IgD-negative memory B cell (primary cell): ENCODE measurements at regions not wholly inside any gene's neighbourhood (a gene's known extent, or its start where the extent isn't known, plus 50 kb on each side); places are given as distances from the start of the nearest gene placed in this dataset.

ENCODE experiments used
- H3K27ac Mint-ChIP-seq, 3 donors: one replicate each; pipeline ENCODE4 v1.8.0; 2020 to 2022; ENCODE audit warnings: mild to moderate bottlenecking in 3 of 3, mixed read lengths in 3 of 3, moderate library complexity in 1 of 3
- H3K27me3 Mint-ChIP-seq: one replicate; pipeline ENCODE4 v1.8.0; 2021; ENCODE audit warnings: mixed read lengths
- H3K36me3 Mint-ChIP-seq: one replicate; pipeline ENCODE4 v1.8.0; 2020; ENCODE audit warnings: mild to moderate bottlenecking, mixed read lengths
- H3K4me1 Mint-ChIP-seq, 3 donors: one replicate each; pipeline ENCODE4 v1.8.0; 2020 to 2022; ENCODE audit warnings: mixed read lengths in 3 of 3, mild to moderate bottlenecking in 1 of 3
- H3K4me3 Mint-ChIP-seq, 4 donors: one replicate each; pipeline ENCODE4 v1.8.0; 2020 to 2022; ENCODE audit warnings: mild to moderate bottlenecking in 4 of 4, mixed read lengths in 4 of 4, moderate library complexity in 3 of 4
- H3K9me3 Mint-ChIP-seq, 3 donors: one replicate each; pipeline ENCODE4 v1.8.0; 2020 to 2021; ENCODE audit warnings: mixed read lengths in 3 of 3, mild to moderate bottlenecking in 1 of 3

GRCh38 chr21:27675306-27675705, 708.4 kb upstream of the ADAMTS5 start:
- Mint-ChIP-seq H3K4me3 (no peak overlapping the region), H3K27me3 (no peaks in the 10 kb centered on the region), H3K4me1 (no peaks in the 10 kb centered on the region), H3K9me3 (peaks cover 0 to 3% (median 0%) of the 10 kb centered on the region in 3 donors), H3K27ac (no peak overlapping the region), H3K36me3 (no peaks in the 10 kb centered on the region)

DNA sequence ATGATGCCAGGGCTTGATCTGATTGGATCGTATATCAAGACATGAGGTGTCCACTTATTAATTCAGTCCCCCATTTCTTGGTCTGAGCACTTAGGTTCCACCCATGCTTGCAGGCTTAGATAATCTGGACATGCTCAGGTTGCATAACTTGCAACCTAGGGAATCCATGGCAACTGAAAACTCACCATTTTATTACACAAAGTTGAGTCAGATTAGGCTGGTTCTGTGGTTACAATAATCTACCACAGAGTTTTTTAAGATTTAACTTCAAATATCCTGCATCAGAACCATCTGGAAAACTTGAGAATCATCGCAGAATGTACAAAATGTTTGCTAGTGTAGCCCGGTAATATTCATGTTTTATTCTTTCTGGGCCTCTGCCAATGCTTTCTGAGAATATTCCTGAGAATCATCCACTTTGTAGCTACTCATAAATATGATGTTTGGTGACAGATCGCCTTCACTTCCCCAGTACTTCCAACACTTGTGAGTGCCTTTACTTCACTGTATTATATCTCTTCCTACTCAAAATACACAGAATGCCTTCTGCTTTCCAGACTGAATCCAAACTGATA, 707.2 kb upstream of the ADAMTS5 start:
- H3K27ac Mint-ChIP-seq = no peak overlapping the region
- H3K9me3 Mint-ChIP-seq = peaks cover 0 to 3% (median 0%) of the 10 kb centered on the region in 3 donors
- no peaks in the 10 kb centered on the region for H3K27me3 Mint-ChIP-seq
- H3K36me3 Mint-ChIP-seq = no peaks in the 10 kb centered on the region
- H3K4me1 Mint-ChIP-seq = no peaks in the 10 kb centered on the region
- H3K4me3 Mint-ChIP-seq = no peak overlapping the region

GRCh38 chr21:27673581-27673980, 706.7 kb upstream of the ADAMTS5 start:
- H3K27me3 Mint-ChIP-seq = no peaks in the 10 kb centered on the region
- peaks cover 0 to 2% (median 0%) of the 10 kb centered on the region in 3 donors for H3K9me3 Mint-ChIP-seq
- no peaks in the 10 kb centered on the region for H3K4me1 Mint-ChIP-seq
- H3K27ac Mint-ChIP-seq = no peak overlapping the region
- no peaks in the 10 kb centered on the region for H3K36me3 Mint-ChIP-seq
- H3K4me3 Mint-ChIP-seq = no peak overlapping the region

GRCh38 chr21:27671207-27671606, 704.3 kb upstream of the ADAMTS5 start:
- Mint-ChIP-seq H3K27ac (no peak overlapping the region), H3K4me3 (no peak overlapping the region), H3K9me3 (peaks cover 0 to 3% (median 0%) of the 10 kb centered on the region in 3 donors), H3K4me1 (no peaks in the 10 kb centered on the region), H3K36me3 (no peaks in the 10 kb centered on the region), H3K27me3 (no peaks in the 10 kb centered on the region)

- H3K36me3 Mint-ChIP-seq = no peaks in the 10 kb centered on the region
- no peak overlapping the region for H3K4me3 Mint-ChIP-seq
- no peaks in the 10 kb centered on the region for H3K9me3 Mint-ChIP-seq
- no peaks in the 10 kb centered on the region for H3K4me1 Mint-ChIP-seq
- H3K27ac Mint-ChIP-seq = no peak overlapping the region
- H3K27me3 Mint-ChIP-seq = no peaks in the 10 kb centered on the region
Measured at GRCh38 chr21:27653481-27653880, 686.6 kb upstream of the ADAMTS5 start.

DNA sequence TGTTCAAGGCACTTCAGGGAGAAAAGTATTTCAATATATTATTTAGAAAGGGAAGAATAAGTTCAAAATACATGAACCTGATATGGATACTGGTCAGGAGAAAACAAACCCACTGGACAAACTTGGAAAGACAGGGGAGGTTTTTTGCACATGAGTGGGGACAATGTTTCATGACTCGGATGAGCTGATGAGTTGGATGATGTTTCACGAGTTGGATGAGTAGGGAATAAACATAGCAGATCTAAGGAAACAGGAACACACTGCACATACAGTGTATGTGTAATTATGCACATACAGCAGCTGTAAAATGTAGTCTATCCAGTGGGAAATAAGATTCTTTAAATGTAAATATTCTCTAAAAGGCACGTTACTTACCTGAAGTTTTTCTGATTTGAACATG, 682.9 kb upstream of the ADAMTS5 start:
- no peaks in the 10 kb centered on the region for H3K27me3 Mint-ChIP-seq
- H3K27ac Mint-ChIP-seq = no peak overlapping the region
- no peak overlapping the region for H3K4me3 Mint-ChIP-seq
- peaks cover 0 to 4% (median 1%) of the 10 kb centered on the region in 3 donors for H3K9me3 Mint-ChIP-seq
- peaks cover 1% of the 10 kb centered on the region for H3K36me3 Mint-ChIP-seq
- H3K4me1 Mint-ChIP-seq = no peaks in the 10 kb centered on the region

DNA sequence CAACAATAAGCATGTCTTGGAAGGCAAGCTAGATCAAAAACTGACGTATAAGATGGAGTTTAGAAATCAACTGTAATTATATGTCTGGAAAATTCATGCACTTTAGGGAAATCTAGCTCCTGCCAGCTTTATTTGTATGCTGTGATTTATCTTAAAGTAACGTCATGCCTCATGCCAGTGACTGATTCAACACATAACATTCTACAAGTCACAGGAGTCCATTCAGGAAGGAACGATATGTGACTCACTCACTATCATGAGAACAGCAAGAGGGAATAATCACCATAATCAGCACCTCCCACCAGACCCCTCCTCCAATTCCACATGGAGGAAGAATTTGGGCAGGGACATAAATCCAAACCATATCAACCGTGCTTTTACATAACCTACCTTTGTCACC, 682.4 kb upstream of the ADAMTS5 start:
- peaks cover 1% of the 10 kb centered on the region for H3K36me3 Mint-ChIP-seq
- no peak overlapping the region for H3K27ac Mint-ChIP-seq
- H3K27me3 Mint-ChIP-seq = no peaks in the 10 kb centered on the region
- peaks cover 0 to 4% (median 1%) of the 10 kb centered on the region in 3 donors for H3K9me3 Mint-ChIP-seq
- no peak overlapping the region for H3K4me3 Mint-ChIP-seq
- no peaks in the 10 kb centered on the region for H3K4me1 Mint-ChIP-seq

DNA sequence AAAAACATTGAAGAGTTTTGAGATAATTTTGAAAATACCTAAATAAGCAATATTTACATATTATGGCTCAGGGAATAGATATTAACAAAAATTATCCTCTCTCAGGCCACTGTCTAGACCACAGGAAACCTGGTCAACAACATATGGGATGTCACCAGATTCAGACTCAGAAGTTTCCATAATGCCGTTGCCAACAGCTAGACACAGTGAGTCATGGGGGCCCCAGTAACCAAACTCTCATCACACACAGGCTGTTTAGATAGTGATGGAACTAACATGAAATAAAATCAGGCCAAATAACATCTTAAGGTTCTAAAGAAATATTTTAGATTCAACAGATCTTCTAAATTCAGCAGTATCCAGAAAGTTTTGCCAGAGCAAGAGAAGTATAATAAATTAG, 681.7 kb upstream of the ADAMTS5 start:
- Mint-ChIP-seq H3K4me1 (no peaks in the 10 kb centered on the region), H3K4me3 (no peak overlapping the region), H3K9me3 (peaks cover 0 to 4% (median 4%) of the 10 kb centered on the region in 3 donors), H3K27ac (no peak overlapping the region), H3K36me3 (peaks cover 1% of the 10 kb centered on the region), H3K27me3 (no peaks in the 10 kb centered on the region)

- H3K4me3 Mint-ChIP-seq = no peak overlapping the region
- H3K9me3 Mint-ChIP-seq = peaks cover 0 to 6% (median 4%) of the 10 kb centered on the region in 3 donors
- no peaks in the 10 kb centered on the region for H3K27me3 Mint-ChIP-seq
- H3K4me1 Mint-ChIP-seq = no peaks in the 10 kb centered on the region
- H3K27ac Mint-ChIP-seq = no peak overlapping the region
- peaks cover 1% of the 10 kb centered on the region for H3K36me3 Mint-ChIP-seq
Measured at GRCh38 chr21:27647921-27648320, 681.0 kb upstream of the ADAMTS5 start.

GRCh38 chr21:27647401-27647800, 680.5 kb upstream of the ADAMTS5 start:
- no peaks in the 10 kb centered on the region for H3K4me1 Mint-ChIP-seq
- peaks cover 1% of the 10 kb centered on the region for H3K36me3 Mint-ChIP-seq
- H3K4me3 Mint-ChIP-seq = no peak overlapping the region
- no peak overlapping the region for H3K27ac Mint-ChIP-seq
- peaks cover 0 to 8% (median 4%) of the 10 kb centered on the region in 3 donors for H3K9me3 Mint-ChIP-seq
- no peaks in the 10 kb centered on the region for H3K27me3 Mint-ChIP-seq

- H3K4me3 Mint-ChIP-seq = no peak overlapping the region
- H3K4me1 Mint-ChIP-seq = no peaks in the 10 kb centered on the region
- no peak overlapping the region for H3K27ac Mint-ChIP-seq
- peaks cover 1% of the 10 kb centered on the region for H3K36me3 Mint-ChIP-seq
- no peaks in the 10 kb centered on the region for H3K27me3 Mint-ChIP-seq
- peaks cover 0 to 8% (median 4%) of the 10 kb centered on the region in 3 donors for H3K9me3 Mint-ChIP-seq
Measured at GRCh38 chr21:27646691-27647090, 679.8 kb upstream of the ADAMTS5 start.

GRCh38 chr21:27646056-27646455, 679.2 kb upstream of the ADAMTS5 start:
- H3K27me3 Mint-ChIP-seq = no peaks in the 10 kb centered on the region
- no peak overlapping the region for H3K27ac Mint-ChIP-seq
- H3K4me3 Mint-ChIP-seq = no peak overlapping the region
- no peaks in the 10 kb centered on the region for H3K4me1 Mint-ChIP-seq
- peaks cover 1% of the 10 kb centered on the region for H3K36me3 Mint-ChIP-seq
- H3K9me3 Mint-ChIP-seq = peaks cover 1 to 8% (median 4%) of the 10 kb centered on the region in 3 donors

DNA sequence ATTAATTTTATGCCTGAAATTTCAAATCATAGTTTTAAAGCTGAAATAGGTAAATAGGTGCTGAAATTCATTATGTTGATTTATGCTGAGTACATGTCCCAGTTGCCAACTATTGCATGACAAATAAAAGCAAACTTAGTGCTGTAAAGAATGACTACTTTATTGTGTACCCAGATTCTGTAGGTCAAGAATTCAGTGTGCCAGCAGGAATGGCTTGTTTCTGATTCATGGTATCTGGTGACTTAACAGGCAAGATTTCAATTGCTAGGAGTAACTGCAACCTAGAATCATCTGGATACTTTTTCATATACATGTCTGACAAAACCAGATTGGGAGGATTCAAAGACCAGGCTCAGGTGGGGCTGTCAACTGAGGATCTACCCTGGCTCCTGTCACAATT, 678.4 kb upstream of the ADAMTS5 start:
- no peaks in the 10 kb centered on the region for H3K4me1 Mint-ChIP-seq
- H3K9me3 Mint-ChIP-seq = peaks cover 1 to 8% (median 4%) of the 10 kb centered on the region in 3 donors
- H3K27me3 Mint-ChIP-seq = no peaks in the 10 kb centered on the region
- peaks cover 1% of the 10 kb centered on the region for H3K36me3 Mint-ChIP-seq
- H3K27ac Mint-ChIP-seq = no peak overlapping the region
- no peak overlapping the region for H3K4me3 Mint-ChIP-seq

GRCh38 chr21:27643326-27643725, 676.4 kb upstream of the ADAMTS5 start:
- H3K27me3 Mint-ChIP-seq = no peaks in the 10 kb centered on the region
- peaks cover 1% of the 10 kb centered on the region for H3K36me3 Mint-ChIP-seq
- H3K9me3 Mint-ChIP-seq = peaks cover 1 to 8% (median 4%) of the 10 kb centered on the region in 3 donors
- no peak overlapping the region for H3K4me3 Mint-ChIP-seq
- no peak overlapping the region for H3K27ac Mint-ChIP-seq
- no peaks in the 10 kb centered on the region for H3K4me1 Mint-ChIP-seq

DNA sequence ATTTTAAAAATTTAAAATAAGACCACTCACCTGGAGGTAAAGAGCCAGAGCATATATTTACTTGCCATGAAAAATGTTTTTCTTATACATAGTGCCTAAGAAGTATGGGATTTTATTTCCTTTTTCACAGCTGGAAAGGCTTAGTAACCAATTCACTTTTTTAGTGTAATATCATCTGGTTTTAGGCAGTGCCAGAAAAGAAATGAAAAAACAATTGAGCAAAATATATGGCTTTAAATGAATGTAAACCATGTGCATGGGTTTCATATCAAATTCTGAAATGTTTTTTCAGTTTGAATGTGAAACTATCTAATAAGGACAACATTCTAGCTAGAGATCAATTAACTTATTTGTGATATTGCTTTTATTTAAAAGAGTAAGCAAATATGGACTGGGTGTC, 672.4 kb upstream of the ADAMTS5 start:
- Mint-ChIP-seq H3K9me3 (peaks cover 2 to 12% (median 4%) of the 10 kb centered on the region in 3 donors), H3K4me1 (no peaks in the 10 kb centered on the region), H3K4me3 (no peak overlapping the region), H3K36me3 (no peaks in the 10 kb centered on the region), H3K27ac (no peak overlapping the region), H3K27me3 (no peaks in the 10 kb centered on the region)

DNA sequence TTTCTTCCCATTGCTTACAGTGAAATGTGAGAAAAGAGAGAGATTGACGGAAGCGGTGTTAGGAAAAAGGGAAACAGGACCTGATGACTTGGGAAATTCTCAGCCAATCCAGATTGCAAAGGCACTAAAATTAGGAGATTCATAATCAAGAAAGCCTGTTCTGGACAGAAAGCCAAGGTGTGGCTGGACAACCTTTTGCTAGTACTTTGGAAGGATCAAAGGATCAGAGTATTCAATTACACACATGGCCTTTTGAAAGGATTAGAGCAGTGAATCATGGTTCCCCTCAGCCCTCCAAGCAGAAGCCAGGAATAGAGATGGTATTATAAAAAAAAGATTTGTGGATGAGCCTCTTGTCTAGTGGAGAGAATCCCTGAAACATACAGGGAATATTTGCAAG, 669.8 kb upstream of the ADAMTS5 start:
- no peaks in the 10 kb centered on the region for H3K4me1 Mint-ChIP-seq

More for the DNA sequence above, 669.8 kb upstream of the ADAMTS5 start:
- H3K9me3 Mint-ChIP-seq = peaks cover 0 to 11% (median 4%) of the 10 kb centered on the region in 3 donors
- H3K27me3 Mint-ChIP-seq = no peaks in the 10 kb centered on the region
- no peak overlapping the region for H3K4me3 Mint-ChIP-seq
- H3K36me3 Mint-ChIP-seq = no peaks in the 10 kb centered on the region
- H3K27ac Mint-ChIP-seq = no peak overlapping the region
